Esophagus muscularis mucosa (tissue), 4 donors: ENCODE measurements at regions not wholly inside any gene's neighbourhood (a gene's known extent, or its start where the extent isn't known, plus 50 kb on each side); places are given as distances from the start of the nearest gene placed in this dataset.

Experiments used
- EP300 ChIP-seq: sonication (generic); formaldehyde crosslinking; IDR thresholded peaks from one replicate; pipeline ENCODE4 v1.6.1; 2017; ENCODE audit warnings: antibody characterized with exemption
- POLR2A ChIP-seq: fragments of 450-650 bp; IDR thresholded peaks from one replicate; pipeline ENCODE4 v1.6.1; 2017; ENCODE audit warnings: antibody characterized with exemption, moderate library complexity, mild to moderate bottlenecking, low read depth
- TF ChIP-seq, protein P1 (sequence below), 3 experiments: fragments of 200-600 bp in 2 of 3; fragments of 450-650 bp in 1 of 3; sonication (generic) in 2 of 3; IDR thresholded peaks; one replicate each; pipeline ENCODE4 v1.5.1; 2017 to 2019; ENCODE audit warnings: antibody characterized with exemption in 3 of 3, mild to moderate bottlenecking in 2 of 3, moderate library complexity in 1 of 3

DNA sequence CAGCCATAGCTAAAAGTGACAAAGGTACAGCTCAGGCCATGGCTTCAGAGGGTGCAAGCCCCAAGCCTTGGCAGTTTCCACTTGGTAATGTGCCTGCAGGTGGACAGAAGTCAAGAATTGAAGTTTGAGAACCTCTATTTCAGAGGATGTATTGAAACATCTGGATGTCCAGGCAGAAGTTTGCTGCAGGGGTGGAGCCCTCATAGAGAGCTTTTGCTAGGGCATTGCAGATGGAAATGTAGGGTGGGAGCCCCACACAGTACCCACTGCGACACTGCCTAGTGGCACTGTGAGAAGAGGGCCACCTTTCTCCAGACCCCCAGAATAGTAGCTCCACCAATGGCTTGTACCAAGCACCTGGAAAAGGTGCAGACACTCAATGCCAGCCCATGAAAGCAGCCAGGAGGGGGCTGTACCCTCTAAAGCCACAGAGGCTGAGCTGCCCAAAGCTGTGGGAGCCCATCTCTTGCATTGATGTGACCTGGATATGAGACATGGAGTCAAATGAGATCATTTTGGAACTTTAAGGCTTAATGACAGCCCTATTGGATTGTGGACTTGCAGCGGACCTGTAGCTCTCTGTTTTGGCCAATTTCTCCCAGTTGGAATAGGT is 1299.4 kb upstream of the MAP3K7 start:
- TF ChIP-seq, protein P1, sequence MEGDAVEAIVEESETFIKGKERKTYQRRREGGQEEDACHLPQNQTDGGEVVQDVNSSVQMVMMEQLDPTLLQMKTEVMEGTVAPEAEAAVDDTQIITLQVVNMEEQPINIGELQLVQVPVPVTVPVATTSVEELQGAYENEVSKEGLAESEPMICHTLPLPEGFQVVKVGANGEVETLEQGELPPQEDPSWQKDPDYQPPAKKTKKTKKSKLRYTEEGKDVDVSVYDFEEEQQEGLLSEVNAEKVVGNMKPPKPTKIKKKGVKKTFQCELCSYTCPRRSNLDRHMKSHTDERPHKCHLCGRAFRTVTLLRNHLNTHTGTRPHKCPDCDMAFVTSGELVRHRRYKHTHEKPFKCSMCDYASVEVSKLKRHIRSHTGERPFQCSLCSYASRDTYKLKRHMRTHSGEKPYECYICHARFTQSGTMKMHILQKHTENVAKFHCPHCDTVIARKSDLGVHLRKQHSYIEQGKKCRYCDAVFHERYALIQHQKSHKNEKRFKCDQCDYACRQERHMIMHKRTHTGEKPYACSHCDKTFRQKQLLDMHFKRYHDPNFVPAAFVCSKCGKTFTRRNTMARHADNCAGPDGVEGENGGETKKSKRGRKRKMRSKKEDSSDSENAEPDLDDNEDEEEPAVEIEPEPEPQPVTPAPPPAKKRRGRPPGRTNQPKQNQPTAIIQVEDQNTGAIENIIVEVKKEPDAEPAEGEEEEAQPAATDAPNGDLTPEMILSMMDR (IDR thresholded peaks at IDR 0.05), result no peak
- no peak for TF ChIP-seq EP300
- TF ChIP-seq POLR2A, result no peak
